ENCODE measurements at regions not wholly inside any gene's neighbourhood (a gene's known extent, or its start where the extent isn't known, plus 50 kb on each side); places are given as distances from the start of the nearest gene placed in this dataset.

GRCh38 chr5:174516741-174517140 is 207.6 kb upstream of the MSX2 start:
- TF ChIP-seq EZH2 (IDR thresholded peaks at IDR 0.05) (no peak), POLR2A (IDR thresholded peaks at IDR 0.05; ENCODE audit: borderline replicate concordance, extremely low read depth, insufficient read depth, insufficient read length) (no peak), CTCF (IDR thresholded peaks at IDR 0.05 in 2 of 3, conservative IDR thresholded peaks at IDR 0.05 in 1 of 3; ENCODE audit: borderline replicate concordance in 1 of 3, insufficient read depth in 1 of 3, low read depth in 2 of 3, low read length in 2 of 3) (no peak), YY1 (IDR thresholded peaks at IDR 0.05; ENCODE audit: extremely low read depth, insufficient replicate concordance, low read depth, low read length) (no peak)

Data from HCT116 (cell line).